Loucy (cell line): ENCODE measurements at regions not wholly inside any gene's neighbourhood (a gene's known extent, or its start where the extent isn't known, plus 50 kb on each side); places are given as distances from the start of the nearest gene placed in this dataset.

Experiments
- H2AFZ ChIP-seq: fragments of 200-600 bp; sonication (generic); 2 replicates; pipeline ENCODE4 v1.6.0; 2016; ENCODE audit warnings: antibody characterized with exemption, mild to moderate bottlenecking, low read length, moderate library complexity
- H3F3A ChIP-seq: fragments of 200-600 bp; 2 replicates; pipeline ENCODE4 v1.6.0; 2016; ENCODE audit warnings: antibody characterized with exemption, low read depth, mild to moderate bottlenecking
- H3K27me3 ChIP-seq: fragments of 200-600 bp; sonication (generic); 2 replicates; pipeline ENCODE4 v1.6.1; 2014; ENCODE audit warnings: low read length, mild to moderate bottlenecking; ENCODE audit not compliant: insufficient read depth, poor library complexity, severe bottlenecking
- H3K36me3 ChIP-seq: fragments of 200-600 bp; sonication (generic); 2 replicates; pipeline ENCODE4 v1.6.1; 2016; ENCODE audit warnings: low read length; ENCODE audit not compliant: insufficient read depth
- H3K4me1 ChIP-seq: fragments of 200-600 bp; sonication (generic); 2 replicates; pipeline ENCODE4 v1.5.1; 2014; ENCODE audit warnings: low read length, mild to moderate bottlenecking; ENCODE audit not compliant: insufficient read depth, poor library complexity, severe bottlenecking
- H3K4me2 ChIP-seq: fragments of 200-600 bp; sonication (generic); 2 replicates; pipeline ENCODE4 v1.6.0; 2014; ENCODE audit warnings: antibody characterized with exemption, low read length, low read depth, mild to moderate bottlenecking; ENCODE audit not compliant: poor library complexity, severe bottlenecking
- H3K4me3 ChIP-seq: fragments of 200-600 bp; sonication (generic); 2 replicates; pipeline ENCODE4 v1.5.1; 2014; ENCODE audit warnings: low read length, mild to moderate bottlenecking, mixed read lengths; ENCODE audit not compliant: poor library complexity, severe bottlenecking
- H3K79me2 ChIP-seq: fragments of 200-600 bp; sonication (generic); 2 replicates; pipeline ENCODE4 v1.6.1; 2014; ENCODE audit warnings: low read length; ENCODE audit not compliant: insufficient read depth
- H3K9ac ChIP-seq: fragments of 200-600 bp; sonication (generic); 2 replicates; pipeline ENCODE4 v1.6.0; 2014; ENCODE audit warnings: mild to moderate bottlenecking, low read depth, low read length, moderate library complexity; ENCODE audit not compliant: poor library complexity, severe bottlenecking
- H3K9me2 ChIP-seq: fragments of 200-600 bp; sonication (generic); replicated peaks from 2 replicates; pipeline ENCODE4 v1.6.1; 2016; ENCODE audit warnings: low read depth, low read length, mixed read lengths
- H3K9me3 ChIP-seq: fragments of 200-600 bp; sonication (generic); 2 replicates; pipeline ENCODE4 v1.6.1; 2014; ENCODE audit warnings: mild to moderate bottlenecking, antibody characterized with exemption, low read length, low read depth; ENCODE audit not compliant: insufficient read depth
- H4K20me1 ChIP-seq: fragments of 200-600 bp; sonication (generic); 2 replicates; pipeline ENCODE4 v1.6.0; 2014; ENCODE audit warnings: antibody characterized with exemption, low read length, mild to moderate bottlenecking; ENCODE audit not compliant: insufficient read depth, poor library complexity, severe bottlenecking
- CTCF ChIP-seq: fragments of 200-600 bp; sonication (generic); conservative IDR thresholded peaks from 2 replicates; pipeline ENCODE4 v1.5.1; 2014; ENCODE audit warnings: mild to moderate bottlenecking, antibody characterized with exemption, low read length
- EZH2phosphoT487 ChIP-seq: fragments of 200-600 bp; IDR thresholded peaks from 2 replicates; pipeline ENCODE4 v1.6.1; 2018; ENCODE audit warnings: antibody characterized with exemption, mild to moderate bottlenecking, moderate library complexity, borderline replicate concordance

GRCh38 chr3:168422843-168423242, 327.1 kb upstream of the GOLIM4 start:
- no peaks in the 10 kb centered on the region for H3K27me3 ChIP-seq
- no peaks in the 10 kb centered on the region for H3K9me3 ChIP-seq
- H3K36me3 ChIP-seq: no peaks in the 10 kb centered on the region
- no peaks in the 10 kb centered on the region for H3K9me2 ChIP-seq
- no peaks in the 10 kb centered on the region for H4K20me1 ChIP-seq
- no peak overlapping the region for H2AFZ ChIP-seq
- no peaks in the 10 kb centered on the region for H3K79me2 ChIP-seq
- no peak for TF ChIP-seq CTCF
- TF ChIP-seq EZH2phosphoT487: no peak
- H3K4me1 ChIP-seq: no peaks in the 10 kb centered on the region
- no peak overlapping the region for H3K4me3 ChIP-seq
- H3F3A ChIP-seq: no peaks in the 10 kb centered on the region
- no peak overlapping the region for H3K4me2 ChIP-seq
- no peak overlapping the region for H3K9ac ChIP-seq

GRCh38 chr3:168419091-168419490, 323.4 kb upstream of the GOLIM4 start:
- no peaks in the 10 kb centered on the region for H3K4me1 ChIP-seq
- no peaks in the 10 kb centered on the region for H3K79me2 ChIP-seq
- H3K27me3 ChIP-seq: no peaks in the 10 kb centered on the region
- H3K9me3 ChIP-seq: no peaks in the 10 kb centered on the region
- H2AFZ ChIP-seq: no peak overlapping the region
- H3K9ac ChIP-seq: no peak overlapping the region
- H4K20me1 ChIP-seq: no peaks in the 10 kb centered on the region
- no peaks in the 10 kb centered on the region for H3K36me3 ChIP-seq
- H3F3A ChIP-seq: no peaks in the 10 kb centered on the region
- H3K4me2 ChIP-seq: no peak overlapping the region
- H3K4me3 ChIP-seq: no peak overlapping the region
- TF ChIP-seq CTCF (no peak), EZH2phosphoT487 (no peak)
- H3K9me2 ChIP-seq: no peaks in the 10 kb centered on the region

GRCh38 chr3:168417016-168417415, 321.3 kb upstream of the GOLIM4 start:
- Histone ChIP-seq H3K4me2 (no peak overlapping the region), H3K4me3 (no peak overlapping the region), H3F3A (no peaks in the 10 kb centered on the region), H3K27me3 (no peaks in the 10 kb centered on the region), H3K36me3 (no peaks in the 10 kb centered on the region), H2AFZ (no peak overlapping the region), H3K4me1 (no peaks in the 10 kb centered on the region), H3K9me3 (no peaks in the 10 kb centered on the region), H3K79me2 (no peaks in the 10 kb centered on the region), H3K9me2 (no peaks in the 10 kb centered on the region), H4K20me1 (no peaks in the 10 kb centered on the region), H3K9ac (no peak overlapping the region)
- TF ChIP-seq CTCF (no peak), EZH2phosphoT487 (no peak)
